Keratinocyte (primary cell): ENCODE measurements at regions not wholly inside any gene's neighbourhood (a gene's known extent, or its start where the extent isn't known, plus 50 kb on each side); places are given as distances from the start of the nearest gene placed in this dataset.
"Not testable (repeated sequence)": the region's sequence is repeated elsewhere in the genome, so short reads cannot be mapped to it uniquely, and the experiment has no call there.

Source experiments
- DNase-seq: peaks from one replicate; pipeline ENCODE4 v3.0.0-alpha.2; 2011; ENCODE audit warnings: low read depth, missing footprints, low spot score
- FAIRE-seq: peaks from 2 replicates; lab custom pipeline; 2011; peaks lifted over from hg19 to GRCh38; lab: Jason Lieb, UNC
- H2AFZ ChIP-seq: 2 replicates; pipeline ENCODE4 v1.6.0; 2012; ENCODE audit warnings: low read length, control low read depth, inconsistent platforms; ENCODE audit not compliant: control insufficient read depth
- H3K27ac ChIP-seq: 2 replicates; pipeline ENCODE4 v1.5.1; 2011; ENCODE audit warnings: low read length; ENCODE audit not compliant: control insufficient read depth, insufficient read depth
- H3K27me3 ChIP-seq: 3 replicates; pipeline ENCODE4 v1.6.0; 2011; ENCODE audit warnings: low read length; ENCODE audit not compliant: control insufficient read depth, insufficient read depth; ENCODE audit errors: extremely low read depth
- H3K36me3 ChIP-seq, 2 experiments: 2 replicates in 1 of 2; 3 replicates in 1 of 2; pipeline ENCODE4 v1.5.1; 2011; ENCODE audit warnings: low read length in 2 of 2, mild to moderate bottlenecking in 1 of 2; ENCODE audit not compliant: control insufficient read depth in 2 of 2, insufficient read depth in 2 of 2; ENCODE audit errors: extremely low read depth in 1 of 2
- H3K4me1 ChIP-seq: 3 replicates; pipeline ENCODE4 v1.5.1; 2011; ENCODE audit warnings: low read length; ENCODE audit not compliant: control insufficient read depth, insufficient read depth; ENCODE audit errors: extremely low read depth
- H3K4me2 ChIP-seq: 3 replicates; pipeline ENCODE4 v1.6.0; 2011; ENCODE audit warnings: low read depth, low read length; ENCODE audit not compliant: control insufficient read depth, insufficient read depth; ENCODE audit errors: extremely low read depth
- H3K4me3 ChIP-seq, 3 experiments: fragments of 200-600 bp in 1 of 3; sonication (generic) in 1 of 3; 2 replicates in 2 of 3; 3 replicates in 1 of 3; pipeline ENCODE4 v1.5.1; 2011 to 2016; ENCODE audit warnings: low read length in 3 of 3, mild to moderate bottlenecking in 3 of 3, control low read depth in 2 of 3, inconsistent platforms in 1 of 3, low read depth in 1 of 3, mixed read lengths in 1 of 3, mixed run types in 1 of 3, moderate library complexity in 1 of 3; ENCODE audit not compliant: control insufficient read depth in 2 of 3, insufficient read depth in 2 of 3; ENCODE audit errors: extremely low read depth in 1 of 3
- H3K79me2 ChIP-seq: 2 replicates; pipeline ENCODE4 v1.6.0; 2012; ENCODE audit warnings: low read length; ENCODE audit not compliant: control insufficient read depth, insufficient read depth
- H3K9ac ChIP-seq: 3 replicates; pipeline ENCODE4 v1.6.0; 2011; ENCODE audit warnings: low read length; ENCODE audit not compliant: control insufficient read depth, insufficient read depth; ENCODE audit errors: extremely low read depth
- H3K9me1 ChIP-seq: 3 replicates; pipeline ENCODE4 v1.6.0; 2011; ENCODE audit warnings: low read length; ENCODE audit not compliant: control insufficient read depth, insufficient read depth; ENCODE audit errors: extremely low read depth
- H3K9me3 ChIP-seq: 2 replicates; pipeline ENCODE4 v1.5.1; 2012; ENCODE audit warnings: low read depth, low read length; ENCODE audit not compliant: control insufficient read depth
- H4K20me1 ChIP-seq: 3 replicates; pipeline ENCODE4 v1.6.0; 2011; ENCODE audit warnings: low read length; ENCODE audit not compliant: control insufficient read depth, insufficient read depth; ENCODE audit errors: extremely low read depth
- EZH2 ChIP-seq: IDR thresholded peaks from one replicate; pipeline ENCODE4 v1.6.1; 2012; ENCODE audit warnings: inconsistent platforms, mild to moderate bottlenecking, low read length, moderate library complexity
- dilution Hi-C: fragments of 300-500 bp; cut with MboI; formaldehyde crosslinking; loops from one replicate; pipeline ENCODE4 v1.7.0; 2020; ENCODE audit warnings: low sequenced_read_pairs; ENCODE audit not compliant: extremely low pct_ligation_motif_present
- TF ChIP-seq, protein P1 (sequence below), 3 experiments: IDR thresholded peaks in 1 of 3; conservative IDR thresholded peaks in 1 of 3; optimal IDR thresholded peaks in 1 of 3; 2 replicates in 2 of 3; 3 replicates in 1 of 3; pipeline versions ENCODE3 to v1.5.1; 2011; ENCODE audit warnings: low read length in 3 of 3, mild to moderate bottlenecking in 3 of 3, moderate library complexity in 2 of 3, control low read depth in 1 of 3, inconsistent platforms in 1 of 3; ENCODE audit not compliant: insufficient read depth in 2 of 3; ENCODE audit errors: extremely low read depth in 1 of 3

DNA sequence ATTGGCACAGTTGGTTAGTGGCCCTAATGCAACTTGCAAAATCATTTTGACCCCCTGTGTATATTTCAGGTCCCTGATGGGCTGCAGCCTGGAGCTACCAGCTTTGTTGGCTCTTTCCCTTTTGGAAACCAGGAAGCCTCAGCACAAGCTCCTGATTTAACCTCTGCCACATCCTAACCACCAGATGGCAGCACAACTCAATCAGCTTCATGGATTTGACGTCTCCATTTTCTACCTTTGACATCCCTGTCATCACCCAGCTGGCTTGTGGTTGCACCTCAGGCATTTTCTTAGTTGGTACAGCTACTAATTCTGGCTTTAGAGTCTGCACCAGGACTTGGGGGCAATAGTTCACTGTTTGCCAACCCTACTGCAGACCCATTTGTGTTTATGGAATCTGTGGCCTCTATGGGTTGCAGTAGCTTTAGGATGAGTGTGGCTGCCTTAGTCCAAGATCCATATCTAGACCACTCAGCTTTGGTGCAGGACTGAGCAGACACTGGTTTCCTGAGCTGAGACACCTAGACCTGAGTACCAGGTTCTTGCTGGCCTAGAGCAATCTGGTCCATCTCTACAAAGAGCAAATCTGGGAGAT is 456.2 kb downstream of the REEP3 start:
- Histone ChIP-seq H3K4me1 (no peaks in the 10 kb centered on the region), H3K9ac (no peak overlapping the region), H3K27me3 (no peaks in the 10 kb centered on the region), H4K20me1 (no peaks in the 10 kb centered on the region), H2AFZ (no peak overlapping the region), H3K9me1 (no peaks in the 10 kb centered on the region), H3K79me2 (no peaks in the 10 kb centered on the region), H3K27ac (no peak overlapping the region), H3K36me3 (no peaks in the 10 kb centered on the region), H3K4me2 (no peak overlapping the region), H3K9me3 (no peaks in the 10 kb centered on the region), H3K4me3 (no peak overlapping the region)
- TF ChIP-seq, protein P1, sequence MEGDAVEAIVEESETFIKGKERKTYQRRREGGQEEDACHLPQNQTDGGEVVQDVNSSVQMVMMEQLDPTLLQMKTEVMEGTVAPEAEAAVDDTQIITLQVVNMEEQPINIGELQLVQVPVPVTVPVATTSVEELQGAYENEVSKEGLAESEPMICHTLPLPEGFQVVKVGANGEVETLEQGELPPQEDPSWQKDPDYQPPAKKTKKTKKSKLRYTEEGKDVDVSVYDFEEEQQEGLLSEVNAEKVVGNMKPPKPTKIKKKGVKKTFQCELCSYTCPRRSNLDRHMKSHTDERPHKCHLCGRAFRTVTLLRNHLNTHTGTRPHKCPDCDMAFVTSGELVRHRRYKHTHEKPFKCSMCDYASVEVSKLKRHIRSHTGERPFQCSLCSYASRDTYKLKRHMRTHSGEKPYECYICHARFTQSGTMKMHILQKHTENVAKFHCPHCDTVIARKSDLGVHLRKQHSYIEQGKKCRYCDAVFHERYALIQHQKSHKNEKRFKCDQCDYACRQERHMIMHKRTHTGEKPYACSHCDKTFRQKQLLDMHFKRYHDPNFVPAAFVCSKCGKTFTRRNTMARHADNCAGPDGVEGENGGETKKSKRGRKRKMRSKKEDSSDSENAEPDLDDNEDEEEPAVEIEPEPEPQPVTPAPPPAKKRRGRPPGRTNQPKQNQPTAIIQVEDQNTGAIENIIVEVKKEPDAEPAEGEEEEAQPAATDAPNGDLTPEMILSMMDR (optimal IDR thresholded peaks at IDR 0.05 in 1 of 3, IDR thresholded peaks at IDR 0.05 in 1 of 3, conservative IDR thresholded peaks at IDR 0.05 in 1 of 3; ENCODE audit: extremely low read depth in 1 of 3, insufficient read depth in 2 of 3, low read length in 3 of 3), result peak; percentile 65 to 68 (median 67)
- no peak for TF ChIP-seq EZH2
- DNase-seq (no peak), FAIRE-seq (no peak)
- dilution Hi-C loops, result no loop called here

- H3K4me3 ChIP-seq, H3K9me1 ChIP-seq, dilution Hi-C loops, H3K9ac ChIP-seq, H3K27ac ChIP-seq, FAIRE-seq, H3K4me1 ChIP-seq, H3K36me3 ChIP-seq, H3K4me2 ChIP-seq, H4K20me1 ChIP-seq, H3K79me2 ChIP-seq, DNase-seq, H2AFZ ChIP-seq, H3K27me3 ChIP-seq, H3K9me3 ChIP-seq: not testable (repeated sequence)
Observed at GRCh38 chr10:63980870-63981269, 459.7 kb downstream of the REEP3 start.

- H3K79me2 ChIP-seq, H3K9ac ChIP-seq, H3K27ac ChIP-seq, DNase-seq, H3K4me3 ChIP-seq, H3K27me3 ChIP-seq, H3K4me2 ChIP-seq, H3K36me3 ChIP-seq, H4K20me1 ChIP-seq, H2AFZ ChIP-seq, dilution Hi-C loops, H3K9me3 ChIP-seq, H3K4me1 ChIP-seq, H3K9me1 ChIP-seq, FAIRE-seq: not testable (repeated sequence)
Observed at GRCh38 chr10:63984061-63984460, 462.9 kb downstream of the REEP3 start.
